NCI-H69 (cell line): ENCODE measurements at regions not wholly inside any gene's neighbourhood (a gene's known extent, or its start where the extent isn't known, plus 50 kb on each side); places are given as distances from the start of the nearest gene placed in this dataset.

Experiments
- DNase-seq: peaks from one replicate; lab custom pipeline; 2025; lab: John Stamatoyannopoulos, UW

DNA sequence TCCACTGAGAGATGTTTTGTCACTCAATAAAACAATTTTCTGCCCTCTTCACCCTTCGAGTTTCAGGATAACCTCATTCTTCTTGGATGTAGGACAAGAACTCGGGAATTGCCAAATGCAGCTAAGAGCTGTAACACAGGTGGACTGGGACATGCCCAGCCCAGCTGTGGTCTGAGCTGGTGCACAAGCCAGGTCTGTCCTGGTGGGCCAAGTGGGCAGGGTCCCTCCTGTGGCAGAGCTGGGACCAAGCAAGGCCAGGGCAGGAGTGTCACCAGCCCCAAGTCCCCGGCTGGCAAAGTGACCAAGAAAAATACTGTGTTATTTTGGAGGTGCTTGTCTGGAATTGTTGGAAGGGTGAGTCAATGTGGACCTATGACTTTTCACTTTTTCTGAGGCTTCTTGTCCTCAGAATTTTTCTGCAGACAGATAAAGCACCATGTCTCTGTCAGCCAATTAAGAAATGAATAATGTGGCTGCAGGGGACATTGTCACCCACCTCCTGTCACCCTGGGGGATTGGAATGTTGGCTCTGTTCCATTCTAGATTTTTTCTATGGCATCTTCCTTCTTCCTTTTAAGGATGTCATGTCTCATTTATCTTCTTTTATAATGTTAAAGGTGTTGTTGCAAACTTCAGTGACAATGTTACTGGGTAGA, 645.2 kb upstream of the EPHA6 start:
- DNase-seq = no peak

DNA sequence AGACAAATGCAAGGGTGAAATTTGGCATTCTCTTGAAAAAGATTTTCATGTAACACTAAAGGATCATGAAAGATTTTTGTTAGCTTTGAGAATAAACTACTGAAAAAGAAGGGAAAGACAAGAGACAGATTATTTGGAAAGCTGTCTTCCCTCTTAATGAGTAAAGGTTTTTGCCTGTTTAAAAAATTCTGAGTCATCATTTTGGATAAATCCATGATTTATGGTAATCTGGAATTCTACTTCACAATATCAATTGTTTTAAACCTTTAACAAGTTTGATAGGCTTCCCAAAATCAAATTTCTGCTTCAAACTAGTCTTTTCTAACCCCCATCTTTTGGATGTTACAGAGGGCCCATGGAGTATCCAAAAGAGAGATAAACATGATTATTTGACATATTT, 641.5 kb upstream of the EPHA6 start:
- DNase-seq = no peak

DNA sequence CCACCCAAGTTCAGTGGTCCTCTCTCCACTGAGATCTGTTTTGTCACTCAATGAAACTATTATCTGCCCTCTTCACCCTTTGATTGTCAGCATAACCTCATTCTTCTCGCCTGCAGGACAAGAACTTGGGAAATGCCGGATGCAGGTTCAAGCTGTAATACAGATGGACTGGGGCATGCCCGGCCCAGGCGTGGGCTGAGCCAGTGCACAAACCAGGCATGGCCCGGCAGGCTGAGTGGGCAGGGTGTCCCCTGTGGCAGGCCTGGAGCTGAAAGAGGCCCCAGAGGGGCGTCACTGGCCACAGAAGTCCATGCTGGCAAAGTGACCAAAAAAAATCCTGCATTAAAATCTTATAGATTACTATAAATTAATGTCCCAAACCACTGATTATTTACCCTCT, 638.9 kb upstream of the EPHA6 start:
- DNase-seq = no peak

DNA sequence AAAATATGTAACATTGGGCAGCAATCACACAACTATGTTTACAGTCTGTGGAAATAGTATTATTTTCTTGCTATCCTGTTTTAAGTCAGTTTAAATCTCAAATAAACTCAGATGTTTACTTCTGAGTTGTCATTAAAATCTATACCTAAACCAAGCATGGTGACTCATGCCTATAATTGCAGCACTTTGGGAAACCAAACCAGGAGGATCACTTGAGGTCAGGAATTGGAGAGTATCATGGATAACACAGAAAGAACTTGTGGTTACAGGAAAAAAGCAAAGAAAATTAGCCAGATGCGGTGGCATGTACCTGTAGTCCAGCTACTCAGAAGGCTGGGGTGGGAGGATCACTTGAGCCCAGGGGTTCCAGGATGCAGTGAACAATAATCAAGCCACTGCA, 631.6 kb upstream of the EPHA6 start:
- peak; percentile 0 for DNase-seq

DNA sequence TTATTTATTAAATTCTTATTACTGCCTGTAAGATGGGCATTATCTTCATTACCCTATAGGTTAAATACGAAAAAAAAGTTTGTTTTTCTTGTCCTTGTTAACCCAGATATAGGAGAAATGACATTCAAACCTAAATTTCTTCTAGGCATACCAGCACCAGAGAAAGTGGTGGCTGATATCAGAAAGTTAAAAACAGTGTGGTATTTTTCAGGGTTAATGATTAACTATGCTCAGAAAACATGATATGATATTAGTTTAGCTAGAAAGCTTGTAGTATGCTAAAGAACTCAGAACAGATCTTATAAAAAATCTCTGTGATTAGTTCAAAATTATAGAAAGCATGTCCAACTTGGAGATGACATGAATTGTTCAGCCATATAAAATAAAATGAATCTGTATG, 630.5 kb upstream of the EPHA6 start:
- DNase-seq = no peak

DNA sequence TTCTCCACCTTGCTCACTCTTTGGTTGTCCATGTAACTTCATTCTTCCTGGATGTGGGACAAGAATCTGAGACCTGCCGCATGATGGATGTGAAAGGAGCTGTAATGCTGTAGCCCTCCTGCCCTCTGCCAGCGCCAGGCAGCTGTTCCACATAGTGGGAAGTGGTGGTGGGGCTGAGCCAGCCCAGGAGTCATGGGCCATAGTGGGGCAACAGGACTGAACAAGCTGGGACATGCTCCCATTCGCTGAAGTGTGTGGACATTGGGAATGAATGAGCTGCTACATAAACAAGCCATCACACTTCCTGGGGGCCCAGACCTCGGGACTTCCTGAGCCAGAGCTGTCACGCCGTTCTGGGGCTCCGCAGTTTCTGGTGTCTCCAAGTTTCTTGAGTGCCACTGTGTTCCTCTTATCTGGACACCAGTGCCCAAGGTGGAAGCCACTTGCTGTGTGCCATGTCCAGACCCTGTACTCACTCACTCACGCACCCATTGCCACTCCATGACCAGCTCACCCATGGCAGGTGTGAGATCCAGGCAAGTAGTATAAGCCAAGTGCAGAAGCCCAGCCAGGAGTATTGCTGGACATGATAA, 624.3 kb upstream of the EPHA6 start:
- no peak for DNase-seq

DNA sequence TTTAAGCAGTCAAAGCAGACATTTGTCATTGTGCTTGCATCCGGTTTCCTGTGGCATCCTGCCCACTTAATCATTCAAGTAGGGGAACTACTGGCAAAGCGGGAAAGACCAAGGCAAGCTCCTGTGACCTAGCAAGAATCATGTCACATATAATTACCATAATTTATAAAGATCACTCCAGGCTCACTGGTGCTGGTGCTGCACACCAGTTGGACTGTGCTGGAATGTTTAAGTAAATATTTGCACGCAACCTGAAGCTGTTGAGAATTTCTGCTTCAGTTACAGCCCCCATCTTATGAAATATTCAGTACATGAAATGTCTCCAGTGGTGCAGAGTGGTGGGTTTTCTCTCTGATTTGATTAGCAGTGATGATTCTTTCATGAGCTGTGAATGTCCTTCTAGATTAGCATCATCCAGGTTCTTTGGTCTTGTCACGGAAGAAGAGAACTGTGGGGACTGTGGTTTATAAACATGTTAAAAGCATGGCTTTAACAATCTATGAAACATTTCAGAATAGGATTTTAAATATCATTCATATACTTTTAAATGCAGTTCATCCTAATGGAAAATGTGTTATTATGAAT, 621.3 kb upstream of the EPHA6 start:
- peak; percentile 1 for DNase-seq

DNA sequence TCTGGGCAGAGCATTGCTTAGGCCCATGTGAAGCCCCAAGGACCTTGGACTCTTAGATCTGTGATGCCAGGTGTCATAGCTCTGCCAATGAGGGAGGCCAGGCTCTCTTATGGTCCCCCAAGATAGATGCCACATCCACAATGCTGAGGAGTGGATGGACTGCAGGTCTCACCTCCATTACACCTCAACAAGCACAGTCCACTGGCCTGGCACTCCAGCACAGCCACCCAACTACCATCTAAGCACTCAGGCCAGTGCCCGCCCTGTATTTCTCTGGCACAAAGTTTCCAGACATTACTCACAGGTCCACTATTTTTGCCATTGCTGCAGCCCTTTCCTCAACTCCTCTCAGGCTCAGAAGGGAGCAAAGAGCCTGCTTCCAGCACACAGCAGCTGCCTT, 613.5 kb upstream of the EPHA6 start:
- no peak for DNase-seq

DNA sequence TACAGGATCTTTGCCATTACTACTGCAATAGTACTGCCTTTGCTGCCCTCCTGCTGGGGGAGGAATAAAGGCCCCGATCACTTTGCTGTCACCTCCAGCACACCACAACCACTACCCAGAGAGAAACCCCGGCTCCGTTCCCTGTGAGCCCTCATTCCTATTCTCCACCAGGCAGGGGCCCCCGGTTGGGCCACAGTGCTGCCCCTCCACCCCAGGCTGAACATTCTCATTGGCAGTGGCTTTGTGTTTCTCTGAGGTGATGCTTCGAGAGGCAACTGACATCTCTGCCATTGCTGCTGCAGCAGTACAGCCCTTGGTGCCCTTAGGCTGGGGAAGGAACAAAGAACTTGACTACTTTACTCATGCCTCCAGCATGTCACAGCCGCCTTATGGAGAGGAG, 612.9 kb upstream of the EPHA6 start:
- DNase-seq = no peak

DNA sequence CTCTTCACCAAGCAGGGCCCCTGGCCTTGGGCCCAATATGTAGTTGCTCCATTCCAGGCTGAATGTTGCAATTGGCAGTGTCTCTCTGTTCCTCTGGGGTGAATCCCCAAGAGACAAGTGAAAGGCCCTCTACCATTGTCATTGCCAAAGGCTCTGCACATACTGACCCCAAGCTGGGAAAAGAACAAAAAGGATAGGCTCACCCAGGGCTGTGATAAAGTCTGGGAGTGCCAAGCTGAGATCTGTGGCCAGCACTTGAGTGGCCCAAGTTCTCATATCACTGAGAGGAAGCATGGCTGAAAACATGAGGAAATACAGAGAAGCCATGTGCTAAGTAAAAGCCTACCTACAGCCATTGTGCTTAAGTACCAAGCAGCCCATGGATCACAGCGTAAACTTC, 612.2 kb upstream of the EPHA6 start:
- DNase-seq = no peak

DNA sequence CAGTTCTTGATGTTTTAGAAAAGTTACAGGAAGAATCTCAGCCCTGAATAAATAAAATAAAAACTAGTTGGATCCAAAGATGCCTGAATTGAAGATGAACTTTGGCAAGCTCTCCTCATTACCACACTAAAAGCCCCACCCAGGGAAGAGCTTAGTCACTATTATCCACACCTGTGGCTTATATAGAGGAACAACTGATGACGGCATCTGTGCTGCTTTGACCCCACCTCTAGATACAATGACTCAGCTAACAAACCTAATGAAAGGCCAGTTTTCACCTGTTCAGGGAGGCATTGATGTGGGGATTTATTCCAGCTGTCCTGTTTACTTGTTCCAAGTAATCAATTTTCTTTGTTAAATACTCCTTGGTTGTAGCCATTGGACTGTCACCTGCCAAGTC, 604.7 kb upstream of the EPHA6 start:
- no peak for DNase-seq

DNA sequence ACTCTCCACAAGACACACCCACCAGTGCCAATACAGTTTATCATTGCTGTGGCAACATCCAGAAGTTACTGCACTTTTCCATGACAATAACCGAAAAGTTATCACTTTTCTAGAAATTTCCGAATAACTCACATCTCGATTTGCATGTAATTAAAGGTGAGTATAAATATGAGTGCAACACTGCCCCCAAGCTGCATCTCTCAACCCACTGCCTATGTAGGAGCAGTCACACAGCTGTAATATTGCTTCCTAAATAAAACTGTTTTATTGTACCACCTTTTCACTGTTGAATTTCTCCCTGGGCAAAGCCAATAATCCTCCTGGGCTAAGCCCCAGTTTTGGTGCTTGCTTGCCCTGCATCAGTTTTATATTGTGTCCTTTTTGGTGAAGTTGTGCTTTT, 601.0 kb upstream of the EPHA6 start:
- DNase-seq = peak; percentile 2

DNA sequence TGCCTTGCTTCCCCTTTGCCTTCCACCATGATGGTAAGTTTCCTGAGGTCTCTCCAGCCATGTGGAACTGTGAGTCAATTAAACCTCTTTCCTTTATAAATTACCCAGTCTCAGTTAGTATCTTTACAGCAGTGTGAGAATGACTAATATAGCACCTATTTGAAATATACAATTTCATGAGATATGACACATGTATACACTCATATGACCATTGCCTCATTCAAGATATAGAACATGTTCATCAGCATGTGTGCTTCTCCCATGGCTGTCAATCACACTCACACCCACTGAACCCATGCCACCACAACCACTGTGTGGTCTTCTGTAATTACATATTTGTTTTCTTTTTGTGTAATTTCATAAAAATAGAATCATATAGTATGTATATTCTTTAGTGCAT, 599.5 kb upstream of the EPHA6 start:
- DNase-seq = no peak

DNA sequence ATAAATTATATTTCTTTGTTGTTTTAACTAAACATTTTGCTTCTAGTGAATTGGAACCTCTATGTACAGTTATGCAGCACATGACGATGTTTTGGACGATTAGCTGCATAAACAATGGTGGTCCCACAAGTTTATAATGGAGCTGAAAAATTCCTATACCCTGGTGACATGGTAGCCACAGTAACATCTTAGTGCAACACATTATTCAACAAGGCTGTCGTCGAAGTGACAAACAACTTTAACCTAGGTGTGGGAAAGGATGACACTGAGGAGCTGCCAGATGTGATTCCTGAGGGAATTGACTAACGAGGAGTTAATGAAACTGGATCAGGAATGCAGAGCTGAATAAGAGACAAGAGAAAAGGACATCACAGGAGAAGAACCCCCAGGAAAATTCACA, 588.9 kb upstream of the EPHA6 start:
- DNase-seq = no peak

DNA sequence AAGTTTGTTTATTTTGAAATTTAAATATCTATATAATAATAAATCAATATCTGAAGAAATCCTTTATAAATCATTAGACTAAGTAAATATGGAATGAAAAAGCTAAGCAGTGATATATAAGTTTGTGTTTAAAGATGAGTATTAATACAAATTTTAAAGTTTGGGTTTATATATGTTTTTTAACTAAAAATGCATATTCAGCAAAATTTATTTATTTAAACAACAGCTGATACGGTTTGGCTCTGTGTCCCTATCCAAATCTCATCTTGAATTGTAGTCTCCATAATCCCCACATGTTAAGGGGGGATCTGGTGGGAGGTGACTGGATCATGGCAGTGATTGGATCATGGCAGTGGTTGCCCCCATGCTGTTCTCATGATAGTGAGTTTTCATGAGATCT, 580.7 kb upstream of the EPHA6 start:
- DNase-seq = no peak

DNA sequence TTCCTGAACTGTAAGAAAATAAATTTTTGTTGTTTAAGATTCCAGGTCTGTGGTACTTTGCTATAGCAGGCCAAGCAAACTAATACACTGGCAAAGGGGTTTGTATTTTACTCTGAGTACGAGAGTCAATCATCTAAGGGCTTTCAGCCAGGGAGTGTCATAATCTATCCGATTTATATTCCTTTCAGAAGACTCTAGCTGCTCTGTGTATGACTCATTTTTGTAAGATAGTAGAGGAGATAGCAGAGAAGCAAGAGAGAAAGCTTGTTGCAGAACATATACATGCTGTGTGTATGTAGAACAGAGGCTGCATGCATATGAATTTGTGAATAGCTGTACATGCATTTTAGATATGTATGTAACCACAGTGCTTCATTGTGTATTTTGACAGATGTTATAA, 577.9 kb upstream of the EPHA6 start:
- DNase-seq = no peak

DNA sequence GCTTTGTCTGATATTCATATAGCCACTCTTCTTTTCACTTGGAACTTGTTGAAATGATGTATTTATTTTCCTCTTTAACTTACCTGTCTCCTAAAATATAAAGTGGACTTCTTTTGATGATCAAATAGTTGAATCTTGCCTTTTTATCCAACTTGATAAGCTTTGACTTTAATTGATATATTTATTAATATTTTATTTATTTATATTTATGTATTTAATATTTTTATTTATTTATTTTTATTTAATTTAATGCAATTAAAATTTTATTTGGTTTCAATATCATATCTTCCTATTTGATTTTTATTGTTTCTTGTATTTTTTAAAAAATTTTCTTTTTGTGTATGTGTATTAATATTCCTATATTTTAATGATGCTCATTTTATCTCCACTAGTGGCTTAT, 555.1 kb upstream of the EPHA6 start:
- DNase-seq = no peak

DNA sequence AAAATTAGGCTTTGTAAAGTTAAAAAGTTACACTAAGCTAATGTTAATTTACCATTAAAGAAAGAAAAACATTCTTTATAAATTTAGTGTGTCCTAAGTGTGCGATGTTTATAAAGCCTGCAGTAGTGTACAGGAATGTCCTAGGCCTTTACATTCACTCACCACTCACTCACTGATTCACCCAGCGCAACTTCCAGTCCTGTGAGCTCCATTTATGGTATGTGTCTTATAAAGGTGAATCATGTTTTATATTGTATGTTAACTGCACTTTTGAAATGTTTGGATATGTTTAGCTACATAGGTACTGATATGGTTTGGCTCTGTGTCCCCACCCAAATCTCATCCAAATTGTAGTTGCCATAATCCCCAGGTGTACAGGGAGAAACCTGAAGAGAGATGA, 549.7 kb upstream of the EPHA6 start:
- DNase-seq = no peak

DNA sequence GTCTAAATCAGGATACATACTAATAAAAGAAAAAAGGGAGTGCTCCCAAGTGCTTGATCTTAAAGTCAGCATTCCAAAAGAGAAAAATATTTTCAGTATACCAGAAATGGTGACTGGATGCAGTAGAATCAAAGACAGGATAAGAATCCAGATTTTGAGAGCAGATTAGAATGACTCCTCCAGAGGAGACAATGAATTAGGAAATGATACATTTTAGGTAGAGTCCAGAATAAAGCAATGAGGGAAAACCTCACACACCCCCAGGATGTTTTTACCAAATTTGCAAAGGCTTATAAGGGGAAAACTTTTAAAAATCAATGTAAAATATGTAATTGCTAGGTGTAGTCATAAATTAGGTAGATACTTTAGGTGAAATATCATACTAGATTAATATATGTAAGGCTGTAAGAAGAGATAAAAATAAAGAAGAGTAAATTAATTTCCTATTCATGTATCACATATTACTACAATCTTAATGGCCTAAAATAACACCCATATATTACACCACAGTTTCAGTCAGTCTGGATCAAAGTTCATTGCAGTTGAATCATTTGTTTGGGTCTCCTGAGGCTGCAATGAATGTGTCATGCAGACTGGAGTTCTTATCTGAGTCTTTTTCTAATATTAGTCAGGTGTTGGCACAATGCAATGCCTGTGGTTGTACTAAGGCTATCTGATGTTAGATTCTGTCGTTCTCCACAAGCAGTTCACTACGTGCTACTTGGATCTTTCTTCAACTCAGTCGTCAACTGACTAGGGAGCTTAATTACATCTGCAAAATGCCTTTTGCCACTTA, 547.8 kb upstream of the EPHA6 start:
- no peak for DNase-seq

DNA sequence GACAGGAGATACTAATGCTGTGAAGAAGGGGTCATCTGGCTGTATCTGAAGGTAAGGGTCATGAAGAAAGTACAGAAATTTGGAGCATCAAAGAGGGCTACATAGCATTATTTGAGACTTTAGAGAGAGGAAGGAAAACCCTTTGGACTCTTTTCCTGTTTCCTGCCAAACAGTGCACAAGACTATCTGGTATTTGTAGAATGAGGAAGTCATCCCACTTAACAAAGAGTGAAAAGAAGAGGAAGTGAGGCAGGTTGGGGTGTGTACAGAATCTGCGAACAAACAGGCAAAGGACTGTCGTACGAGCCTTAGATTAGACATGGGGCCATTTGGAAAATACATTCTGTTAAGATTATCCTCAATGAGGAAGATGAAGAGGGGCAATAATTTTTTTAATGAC, 546.8 kb upstream of the EPHA6 start:
- DNase-seq = no peak

DNA sequence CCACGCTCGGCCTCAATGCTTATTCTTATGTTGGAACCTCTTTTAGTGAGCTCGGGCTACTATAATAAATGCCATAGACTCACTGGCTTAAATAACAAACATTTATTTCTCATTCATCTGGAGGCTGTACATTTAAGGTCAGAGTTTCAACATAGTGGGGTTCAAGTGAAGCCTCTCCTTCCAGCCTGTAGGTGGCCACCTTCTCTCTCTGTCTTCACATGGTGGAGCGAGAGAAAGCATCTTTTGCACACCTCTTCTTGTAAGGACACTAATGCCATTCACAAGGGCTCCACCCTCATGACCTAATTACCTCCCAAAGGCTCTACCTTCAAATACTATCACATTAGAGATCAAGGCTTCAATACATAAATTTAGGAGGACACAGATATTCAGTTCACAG, 520.3 kb upstream of the EPHA6 start:
- no peak for DNase-seq

DNA sequence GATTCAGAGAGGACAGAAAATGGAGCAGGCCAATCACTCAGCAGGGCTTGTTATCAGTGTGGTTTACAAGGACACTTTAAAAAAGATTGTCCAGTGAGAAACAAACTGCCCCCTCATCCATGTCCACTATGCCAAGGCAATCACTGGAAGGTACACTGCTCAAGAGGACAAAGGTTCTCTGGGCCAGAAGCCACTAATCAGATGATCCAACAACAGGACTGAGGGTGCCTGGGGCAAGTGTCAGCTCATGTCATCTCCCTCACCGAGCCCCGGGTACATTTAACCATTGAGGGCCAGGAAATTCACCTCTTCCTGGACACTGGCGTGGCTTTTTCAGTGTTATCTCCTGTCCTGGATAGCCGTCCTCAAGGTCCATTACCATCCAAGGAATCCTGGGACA, 513.7 kb upstream of the EPHA6 start:
- DNase-seq = no peak

DNA sequence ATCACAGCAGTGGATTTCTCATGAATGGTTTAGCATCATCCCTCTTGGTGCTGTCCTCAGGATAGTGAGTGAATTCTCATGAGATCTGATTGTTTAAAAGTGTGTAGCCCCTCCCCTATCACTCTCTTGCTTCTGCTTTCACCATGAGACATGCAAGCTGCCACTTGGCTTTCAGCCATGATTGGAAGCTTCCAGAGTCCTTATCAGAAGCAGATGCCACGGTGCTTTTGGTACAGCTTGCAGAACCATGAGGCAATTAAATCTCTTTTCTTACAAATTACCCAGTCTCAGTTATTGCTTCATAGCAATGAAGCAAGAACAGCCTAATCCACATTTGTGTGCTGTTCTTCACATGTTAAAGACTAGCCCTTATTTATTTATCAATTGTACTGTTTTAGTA, 495.2 kb upstream of the EPHA6 start:
- peak; percentile 0 for DNase-seq
